ENCODE measurements at regions not wholly inside any gene's neighbourhood (a gene's known extent, or its start where the extent isn't known, plus 50 kb on each side); places are given as distances from the start of the nearest gene placed in this dataset.
"Not testable (repeated sequence)": the region's sequence is repeated elsewhere in the genome, so short reads cannot be mapped to it uniquely, and the experiment has no call there.

GRCh38 chr10:61225939-61226338, 227.2 kb downstream of the TMEM26 start:
- Mint-ChIP-seq H3K4me1 (no peaks in the 10 kb centered on the region), H3K9me3 (peaks cover 15 to 45% (median 21%) of the 10 kb centered on the region in 6 donors), H3K27me3 (ENCODE audit: low read depth in 3 of 3) (peaks cover 1 to 5% (median 3%) of the 10 kb centered on the region in 3 donors), H3K27ac (no peak overlapping the region), H3K36me3 (peaks cover 0 to 2% (median 0%) of the 10 kb centered on the region in 3 donors), H3K4me3 (no peak overlapping the region)
- DNase-seq = no peak

GRCh38 chr10:61223576-61223975, 229.6 kb downstream of the TMEM26 start:
- Mint-ChIP-seq H3K4me3 (no peak overlapping the region), H3K9me3 (peaks cover 14 to 43% (median 19%) of the 10 kb centered on the region in 6 donors), H3K27me3 (ENCODE audit: low read depth in 3 of 3) (peaks cover 1 to 5% (median 3%) of the 10 kb centered on the region in 3 donors), H3K4me1 (no peaks in the 10 kb centered on the region), H3K36me3 (peaks cover 0 to 2% (median 0%) of the 10 kb centered on the region in 3 donors), H3K27ac (no peak overlapping the region)
- no peak for DNase-seq

- H3K9me3 Mint-ChIP-seq = peaks cover 3 to 18% (median 7%) of the 10 kb centered on the region in 6 donors
- peaks cover 1 to 3% (median 3%) of the 10 kb centered on the region in 3 donors for H3K27me3 Mint-ChIP-seq (ENCODE audit: low read depth in 3 of 3)
Observed at GRCh38 chr10:61219696-61220095, 233.5 kb downstream of the TMEM26 start.

GRCh38 chr10:61217851-61218565, 235.2 kb downstream of the TMEM26 start:
- H3K27ac Mint-ChIP-seq = no peak overlapping the region
- H3K4me3 Mint-ChIP-seq = no peak overlapping the region
- H3K9me3 Mint-ChIP-seq = peaks cover 0 to 8% (median 3%) of the 10 kb centered on the region in 6 donors
- H3K27me3 Mint-ChIP-seq (ENCODE audit: low read depth in 3 of 3) = peaks cover 0 to 5% (median 3%) of the 10 kb centered on the region in 3 donors
- no peak for DNase-seq
- no peaks in the 10 kb centered on the region for H3K36me3 Mint-ChIP-seq
- H3K4me1 Mint-ChIP-seq = no peaks in the 10 kb centered on the region

More at GRCh38 chr10:61219696-61220095, 233.5 kb downstream of the TMEM26 start:
- H3K4me1 Mint-ChIP-seq = no peaks in the 10 kb centered on the region
- H3K36me3 Mint-ChIP-seq = no peaks in the 10 kb centered on the region
- H3K4me3 Mint-ChIP-seq = no peak overlapping the region
- no peak overlapping the region for H3K27ac Mint-ChIP-seq
- DNase-seq = no peak

- Mint-ChIP-seq H3K36me3 (no peaks in the 10 kb centered on the region), H3K27ac (no peak overlapping the region), H3K4me1 (no peaks in the 10 kb centered on the region), H3K4me3 (no peak overlapping the region), H3K27me3 (ENCODE audit: low read depth in 3 of 3) (peaks cover 0 to 3% (median 2%) of the 10 kb centered on the region in 3 donors), H3K9me3 (peaks cover 0 to 3% (median 0%) of the 10 kb centered on the region in 6 donors)
- DNase-seq = no peak
Observed at GRCh38 chr10:61215246-61215645, 237.9 kb downstream of the TMEM26 start.

GRCh38 chr10:61211468-61211867, 241.7 kb downstream of the TMEM26 start:
- H3K4me1 Mint-ChIP-seq = no peaks in the 10 kb centered on the region
- peaks cover 0 to 3% (median 0%) of the 10 kb centered on the region in 6 donors for H3K9me3 Mint-ChIP-seq
- no peak overlapping the region for H3K4me3 Mint-ChIP-seq
- peaks cover 0 to 2% (median 2%) of the 10 kb centered on the region in 3 donors for H3K27me3 Mint-ChIP-seq (ENCODE audit: low read depth in 3 of 3)
- no peaks in the 10 kb centered on the region for H3K36me3 Mint-ChIP-seq
- DNase-seq = no peak
- no peak overlapping the region for H3K27ac Mint-ChIP-seq

GRCh38 chr10:61197057-61197456, 253.1 kb upstream of the RHOBTB1 start:
- Mint-ChIP-seq H3K27me3 (ENCODE audit: low read depth in 3 of 3) (no peaks in the 10 kb centered on the region), H3K9me3 (peaks cover 4 to 18% (median 7%) of the 10 kb centered on the region in 6 donors), H3K36me3 (peaks cover 0 to 6% (median 0%) of the 10 kb centered on the region in 3 donors), H3K27ac (no peak overlapping the region), H3K4me1 (no peaks in the 10 kb centered on the region), H3K4me3 (no peak overlapping the region)
- DNase-seq = no peak

GRCh38 chr10:61195211-61195610, 251.2 kb upstream of the RHOBTB1 start:
- Mint-ChIP-seq H3K4me1 (no peaks in the 10 kb centered on the region), H3K9me3 (peaks cover 2 to 18% (median 7%) of the 10 kb centered on the region in 6 donors), H3K4me3 (no peak overlapping the region), H3K27me3 (ENCODE audit: low read depth in 3 of 3) (no peaks in the 10 kb centered on the region), H3K36me3 (peaks cover 0 to 6% (median 0%) of the 10 kb centered on the region in 3 donors), H3K27ac (no peak overlapping the region)
- DNase-seq = no peak

- not testable (repeated sequence) for H3K36me3 Mint-ChIP-seq; H3K27ac Mint-ChIP-seq; H3K27me3 Mint-ChIP-seq (ENCODE audit: low read depth in 3 of 3); H3K4me3 Mint-ChIP-seq; H3K4me1 Mint-ChIP-seq; DNase-seq
- peaks cover 2 to 18% (median 7%) of the 10 kb centered on the region in 6 donors for H3K9me3 Mint-ChIP-seq
Observed at GRCh38 chr10:61192589-61192988, 248.6 kb upstream of the RHOBTB1 start.

- no peaks in the 10 kb centered on the region for H3K27me3 Mint-ChIP-seq (ENCODE audit: low read depth in 3 of 3)
- H3K4me1 Mint-ChIP-seq = no peaks in the 10 kb centered on the region
- no peak for DNase-seq
- peaks cover 0 to 6% (median 0%) of the 10 kb centered on the region in 3 donors for H3K36me3 Mint-ChIP-seq
- no peak overlapping the region for H3K4me3 Mint-ChIP-seq
- H3K27ac Mint-ChIP-seq = no peak overlapping the region
- H3K9me3 Mint-ChIP-seq = peaks cover 2 to 18% (median 7%) of the 10 kb centered on the region in 6 donors
Observed at GRCh38 chr10:61192042-61192441, 248.1 kb upstream of the RHOBTB1 start.

GRCh38 chr10:61189912-61190311, 245.9 kb upstream of the RHOBTB1 start:
- Mint-ChIP-seq H3K9me3 (peaks cover 0 to 7% (median 7%) of the 10 kb centered on the region in 6 donors), H3K4me3 (no peak overlapping the region), H3K27ac (no peak overlapping the region), H3K27me3 (ENCODE audit: low read depth in 3 of 3) (no peaks in the 10 kb centered on the region), H3K36me3 (peaks cover 0 to 6% (median 0%) of the 10 kb centered on the region in 3 donors), H3K4me1 (no peaks in the 10 kb centered on the region)
- DNase-seq = no peak

GRCh38 chr10:61188691-61189090, 244.7 kb upstream of the RHOBTB1 start:
- Mint-ChIP-seq H3K4me1 (no peaks in the 10 kb centered on the region), H3K36me3 (peaks cover 0 to 6% (median 0%) of the 10 kb centered on the region in 3 donors), H3K4me3 (no peak overlapping the region), H3K27ac (no peak overlapping the region), H3K9me3 (peaks cover 0 to 7% (median 7%) of the 10 kb centered on the region in 6 donors), H3K27me3 (ENCODE audit: low read depth in 3 of 3) (no peaks in the 10 kb centered on the region)
- no peak for DNase-seq

GRCh38 chr10:61188101-61188500, 244.1 kb upstream of the RHOBTB1 start:
- Mint-ChIP-seq H3K27me3 (ENCODE audit: low read depth in 3 of 3) (no peaks in the 10 kb centered on the region), H3K36me3 (peaks cover 0 to 1% (median 0%) of the 10 kb centered on the region in 3 donors), H3K27ac (no peak overlapping the region), H3K4me3 (no peak overlapping the region), H3K9me3 (peaks cover 0 to 4% (median 2%) of the 10 kb centered on the region in 6 donors), H3K4me1 (no peaks in the 10 kb centered on the region)
- DNase-seq = no peak

- DNase-seq = no peak
- Mint-ChIP-seq H3K9me3 (no peaks in the 10 kb centered on the region), H3K27me3 (ENCODE audit: low read depth in 3 of 3) (no peaks in the 10 kb centered on the region), H3K4me1 (no peaks in the 10 kb centered on the region), H3K27ac (no peak overlapping the region), H3K4me3 (no peak overlapping the region), H3K36me3 (no peaks in the 10 kb centered on the region)
Observed at GRCh38 chr10:61187601-61188000, 243.6 kb upstream of the RHOBTB1 start.
